ENCODE measurements at regions not wholly inside any gene's neighbourhood (a gene's known extent, or its start where the extent isn't known, plus 50 kb on each side); places are given as distances from the start of the nearest gene placed in this dataset.

- peak; percentile 28 for DNase-seq (ENCODE audit: low read depth)
- no peak overlapping the region for H3K4me3 ChIP-seq (ENCODE audit: low read length)
- TF ChIP-seq CTCF (conservative IDR thresholded peaks at IDR 0.05; ENCODE audit: low read length), result no peak
Measured at GRCh38 chr5:54360925-54361662, 50.7 kb upstream of the ARL15 start.

Measured in AG10803 (cell line).